HEK293 (cell line): ENCODE measurements at regions not wholly inside any gene's neighbourhood (a gene's known extent, or its start where the extent isn't known, plus 50 kb on each side); places are given as distances from the start of the nearest gene placed in this dataset.

Experiments
- ZNF701 ChIP-seq: fragments of 450-650 bp; formaldehyde crosslinking; IDR thresholded peaks from 2 replicates; pipeline ENCODE4 v1.5.1; 2016; ENCODE audit warnings: missing biosample characterization, missing genetic modification characterization
- ZNF707 ChIP-seq: fragments of 450-650 bp; formaldehyde crosslinking; IDR thresholded peaks from 2 replicates; pipeline ENCODE4 v1.5.1; 2016; ENCODE audit warnings: missing biosample characterization, missing genetic modification characterization
- TF ChIP-seq, protein P1 (sequence below): fragments of 450-650 bp; formaldehyde crosslinking; IDR thresholded peaks from 2 replicates; pipeline ENCODE4 v1.5.1; 2016; ENCODE audit warnings: missing biosample characterization, missing genetic modification characterization
- TF ChIP-seq, protein P2 (sequence below): fragments of 450-650 bp; formaldehyde crosslinking; IDR thresholded peaks from 2 replicates; pipeline ENCODE4 v1.5.1; 2016; ENCODE audit warnings: missing biosample characterization, missing genetic modification characterization
- TF ChIP-seq, protein P3 (sequence below): fragments of 450-650 bp; formaldehyde crosslinking; conservative IDR thresholded peaks from 2 replicates; pipeline ENCODE4 v1.5.1; 2016; ENCODE audit warnings: low read depth, missing biosample characterization, missing genetic modification characterization

DNA sequence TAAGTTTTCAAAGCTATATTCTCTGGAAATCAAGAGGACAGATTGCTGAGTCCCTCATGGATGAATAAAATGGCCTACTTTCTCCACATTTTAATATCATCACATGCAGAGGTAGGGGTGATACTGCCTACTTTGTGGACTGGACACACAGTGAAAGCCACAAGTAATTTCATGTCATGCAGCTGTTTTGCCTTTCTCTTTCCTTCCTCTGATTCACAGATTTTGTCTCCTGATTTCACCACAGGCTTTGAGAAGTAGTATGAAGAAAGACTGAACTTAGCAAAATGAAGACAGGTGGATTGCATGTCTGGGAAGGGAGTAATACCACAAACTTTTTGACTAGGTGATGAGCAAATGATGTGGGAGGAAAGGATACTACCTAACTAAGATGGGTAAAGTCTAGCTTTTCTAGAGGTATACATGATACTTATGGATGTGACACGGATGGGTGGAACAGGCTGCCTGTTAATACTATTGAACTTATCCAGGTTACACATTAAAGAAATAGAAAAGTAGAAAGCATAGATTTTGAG lies 478.4 kb upstream of the GOT2 start:
- TF ChIP-seq, protein P1, sequence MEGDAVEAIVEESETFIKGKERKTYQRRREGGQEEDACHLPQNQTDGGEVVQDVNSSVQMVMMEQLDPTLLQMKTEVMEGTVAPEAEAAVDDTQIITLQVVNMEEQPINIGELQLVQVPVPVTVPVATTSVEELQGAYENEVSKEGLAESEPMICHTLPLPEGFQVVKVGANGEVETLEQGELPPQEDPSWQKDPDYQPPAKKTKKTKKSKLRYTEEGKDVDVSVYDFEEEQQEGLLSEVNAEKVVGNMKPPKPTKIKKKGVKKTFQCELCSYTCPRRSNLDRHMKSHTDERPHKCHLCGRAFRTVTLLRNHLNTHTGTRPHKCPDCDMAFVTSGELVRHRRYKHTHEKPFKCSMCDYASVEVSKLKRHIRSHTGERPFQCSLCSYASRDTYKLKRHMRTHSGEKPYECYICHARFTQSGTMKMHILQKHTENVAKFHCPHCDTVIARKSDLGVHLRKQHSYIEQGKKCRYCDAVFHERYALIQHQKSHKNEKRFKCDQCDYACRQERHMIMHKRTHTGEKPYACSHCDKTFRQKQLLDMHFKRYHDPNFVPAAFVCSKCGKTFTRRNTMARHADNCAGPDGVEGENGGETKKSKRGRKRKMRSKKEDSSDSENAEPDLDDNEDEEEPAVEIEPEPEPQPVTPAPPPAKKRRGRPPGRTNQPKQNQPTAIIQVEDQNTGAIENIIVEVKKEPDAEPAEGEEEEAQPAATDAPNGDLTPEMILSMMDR (tag by site-specific recombination): no peak
- TF ChIP-seq, protein P2, sequence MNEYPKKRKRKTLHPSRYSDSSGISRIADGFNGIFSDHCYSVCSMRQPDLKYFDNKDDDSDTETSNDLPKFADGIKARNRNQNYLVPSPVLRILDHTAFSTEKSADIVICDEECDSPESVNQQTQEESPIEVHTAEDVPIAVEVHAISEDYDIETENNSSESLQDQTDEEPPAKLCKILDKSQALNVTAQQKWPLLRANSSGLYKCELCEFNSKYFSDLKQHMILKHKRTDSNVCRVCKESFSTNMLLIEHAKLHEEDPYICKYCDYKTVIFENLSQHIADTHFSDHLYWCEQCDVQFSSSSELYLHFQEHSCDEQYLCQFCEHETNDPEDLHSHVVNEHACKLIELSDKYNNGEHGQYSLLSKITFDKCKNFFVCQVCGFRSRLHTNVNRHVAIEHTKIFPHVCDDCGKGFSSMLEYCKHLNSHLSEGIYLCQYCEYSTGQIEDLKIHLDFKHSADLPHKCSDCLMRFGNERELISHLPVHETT (tag by site-specific recombination): no peak
- TF ChIP-seq, protein P3, sequence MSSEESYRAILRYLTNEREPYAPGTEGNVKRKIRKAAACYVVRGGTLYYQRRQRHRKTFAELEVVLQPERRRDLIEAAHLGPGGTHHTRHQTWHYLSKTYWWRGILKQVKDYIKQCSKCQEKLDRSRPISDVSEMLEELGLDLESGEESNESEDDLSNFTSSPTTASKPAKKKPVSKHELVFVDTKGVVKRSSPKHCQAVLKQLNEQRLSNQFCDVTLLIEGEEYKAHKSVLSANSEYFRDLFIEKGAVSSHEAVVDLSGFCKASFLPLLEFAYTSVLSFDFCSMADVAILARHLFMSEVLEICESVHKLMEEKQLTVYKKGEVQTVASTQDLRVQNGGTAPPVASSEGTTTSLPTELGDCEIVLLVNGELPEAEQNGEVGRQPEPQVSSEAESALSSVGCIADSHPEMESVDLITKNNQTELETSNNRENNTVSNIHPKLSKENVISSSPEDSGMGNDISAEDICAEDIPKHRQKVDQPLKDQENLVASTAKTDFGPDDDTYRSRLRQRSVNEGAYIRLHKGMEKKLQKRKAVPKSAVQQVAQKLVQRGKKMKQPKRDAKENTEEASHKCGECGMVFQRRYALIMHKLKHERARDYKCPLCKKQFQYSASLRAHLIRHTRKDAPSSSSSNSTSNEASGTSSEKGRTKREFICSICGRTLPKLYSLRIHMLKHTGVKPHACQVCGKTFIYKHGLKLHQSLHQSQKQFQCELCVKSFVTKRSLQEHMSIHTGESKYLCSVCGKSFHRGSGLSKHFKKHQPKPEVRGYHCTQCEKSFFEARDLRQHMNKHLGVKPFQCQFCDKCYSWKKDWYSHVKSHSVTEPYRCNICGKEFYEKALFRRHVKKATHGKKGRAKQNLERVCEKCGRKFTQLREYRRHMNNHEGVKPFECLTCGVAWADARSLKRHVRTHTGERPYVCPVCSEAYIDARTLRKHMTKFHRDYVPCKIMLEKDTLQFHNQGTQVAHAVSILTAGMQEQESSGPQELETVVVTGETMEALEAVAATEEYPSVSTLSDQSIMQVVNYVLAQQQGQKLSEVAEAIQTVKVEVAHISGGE (tag by site-specific recombination): no peak
- TF ChIP-seq ZNF707 (tag by site-specific recombination) (no peak), ZNF701 (tag by site-specific recombination) (no peak)
